ENCODE measurements at regions not wholly inside any gene's neighbourhood (a gene's known extent, or its start where the extent isn't known, plus 50 kb on each side); places are given as distances from the start of the nearest gene placed in this dataset.
"Not testable (repeated sequence)": the region's sequence is repeated elsewhere in the genome, so short reads cannot be mapped to it uniquely, and the experiment has no call there.

DNA sequence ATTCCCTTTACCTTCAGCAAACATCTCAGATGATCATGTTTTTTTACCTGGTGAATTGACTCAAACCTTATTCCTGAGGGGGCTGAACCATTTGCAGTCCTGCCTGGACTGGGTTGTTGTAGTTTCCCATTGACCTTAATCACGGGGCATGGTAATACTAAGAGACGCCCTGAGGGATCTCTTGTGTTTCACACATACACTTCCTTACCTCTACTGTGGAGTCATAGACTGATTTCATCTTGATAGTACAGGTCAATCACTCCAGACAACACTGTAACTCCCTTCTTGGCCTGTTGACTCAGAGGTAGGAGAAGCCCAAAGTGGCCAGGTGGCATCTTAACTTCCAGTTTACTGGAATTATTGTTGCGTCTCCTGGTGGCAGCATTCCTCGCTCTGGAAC is 1064.0 kb upstream of the PCDH10 start:
- no peak for DNase-seq

DNA sequence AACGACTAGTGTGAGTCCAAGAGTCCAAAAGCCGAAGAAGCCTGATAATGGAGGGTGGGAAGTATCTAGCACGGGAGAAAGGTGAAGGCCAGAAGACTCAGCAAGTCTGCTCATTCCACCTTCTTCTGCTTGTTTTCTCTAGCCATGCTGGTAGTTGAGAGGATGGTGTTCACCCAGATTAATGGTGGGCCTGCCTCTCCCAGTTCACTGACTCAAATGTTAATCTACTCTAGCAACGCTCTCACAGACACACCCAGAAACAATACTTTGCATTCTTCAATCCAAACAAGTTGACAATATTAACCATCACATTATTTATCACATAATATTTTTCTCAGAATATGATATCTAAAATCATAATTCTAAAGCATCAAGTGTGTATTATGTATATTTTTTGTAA is 1055.1 kb upstream of the PCDH10 start:
- no peak for DNase-seq

DNA sequence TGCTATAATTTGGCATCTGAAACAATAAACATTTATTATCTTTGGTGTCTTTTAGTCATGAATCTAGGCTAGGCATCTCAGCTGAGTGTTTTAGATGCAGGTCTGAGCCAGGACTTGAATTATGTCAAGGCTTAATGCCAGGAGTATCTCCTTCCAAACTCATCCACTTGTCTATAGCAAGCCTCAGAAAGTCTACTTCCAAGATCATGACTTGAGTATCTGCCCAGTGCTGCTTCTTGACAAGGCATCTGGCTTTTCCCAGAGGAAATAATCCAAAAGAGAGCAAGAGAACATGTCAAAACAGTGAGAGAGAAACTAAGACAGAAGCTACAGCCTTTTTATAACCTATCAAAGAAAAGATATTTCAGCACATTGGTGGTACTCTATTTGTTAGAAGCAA is 1052.1 kb upstream of the PCDH10 start:
- DNase-seq, result no peak

DNA sequence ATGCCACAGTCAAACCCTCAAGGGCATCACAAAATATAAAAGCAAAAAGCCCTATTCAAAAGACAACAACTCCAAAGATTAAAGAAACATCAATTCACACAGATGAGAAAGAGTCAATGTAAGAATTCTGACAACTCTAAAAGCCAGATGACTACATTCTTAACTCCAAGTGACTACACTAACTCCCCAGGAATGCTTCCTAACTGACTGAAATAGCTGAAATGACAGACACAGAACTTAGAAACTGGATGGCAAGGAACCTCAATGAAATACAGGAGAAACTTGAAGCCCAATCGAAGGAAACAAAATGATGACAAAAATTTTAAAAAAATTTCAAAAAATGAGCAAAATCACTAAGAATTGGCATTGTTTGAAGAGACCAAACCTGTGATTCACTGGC is 1047.6 kb upstream of the PCDH10 start:
- DNase-seq, result no peak

DNA sequence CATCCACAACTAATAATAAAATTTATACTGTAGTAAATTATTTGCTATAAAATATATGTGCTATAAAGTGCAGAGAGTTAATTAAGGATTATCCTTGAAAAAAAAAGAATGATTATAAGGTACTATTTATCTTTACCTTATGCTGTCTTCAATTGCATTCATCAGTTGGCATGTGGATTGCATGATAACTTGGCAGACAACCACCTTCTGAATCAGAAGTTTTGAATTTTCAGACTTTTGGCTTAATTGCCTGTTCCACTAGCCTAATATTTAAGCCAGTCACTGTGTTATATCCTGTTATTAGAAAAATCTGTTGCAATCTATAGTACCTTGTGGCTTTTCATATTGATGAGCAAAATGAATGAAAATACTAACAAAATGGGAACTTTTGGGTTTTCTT is 1040.3 kb upstream of the PCDH10 start:
- no peak for DNase-seq

DNA sequence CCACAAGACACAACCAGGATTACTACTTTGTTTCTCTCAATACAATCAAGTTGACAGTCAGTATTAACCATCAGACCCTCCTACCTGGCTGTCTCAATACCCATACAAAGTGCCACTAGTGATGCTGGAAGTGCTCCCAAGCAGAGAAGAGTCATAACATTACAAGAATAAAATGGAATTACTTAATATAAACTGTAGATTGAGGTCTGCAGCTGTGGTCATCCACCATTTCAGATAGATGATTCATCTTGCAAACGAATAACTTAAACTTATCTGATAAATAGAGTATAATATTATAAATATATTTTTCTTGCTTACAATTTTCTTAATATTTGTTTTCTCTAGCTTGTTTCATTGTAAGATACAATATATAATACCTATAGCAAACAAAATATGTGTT is 1034.2 kb upstream of the PCDH10 start:
- no peak for DNase-seq

DNA sequence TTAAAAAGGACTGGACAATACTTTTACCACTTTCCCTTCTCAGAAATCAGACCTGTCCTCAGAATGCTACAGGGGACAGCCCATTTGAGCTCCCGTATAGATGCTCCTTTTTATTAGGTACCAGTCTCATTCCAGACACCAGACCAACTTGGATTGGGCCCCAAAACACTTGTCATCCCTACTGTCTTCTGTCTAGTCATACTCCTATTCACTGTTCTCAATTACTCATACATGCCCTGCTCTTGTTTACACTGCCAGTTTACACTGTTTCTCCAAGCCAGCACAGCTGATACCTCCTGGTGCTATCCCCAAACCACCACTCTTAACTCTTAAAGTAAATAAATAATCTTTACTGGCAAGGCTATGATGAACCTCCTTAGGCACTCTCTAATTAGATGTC is 1026.4 kb upstream of the PCDH10 start:
- not testable (repeated sequence) for DNase-seq

DNA sequence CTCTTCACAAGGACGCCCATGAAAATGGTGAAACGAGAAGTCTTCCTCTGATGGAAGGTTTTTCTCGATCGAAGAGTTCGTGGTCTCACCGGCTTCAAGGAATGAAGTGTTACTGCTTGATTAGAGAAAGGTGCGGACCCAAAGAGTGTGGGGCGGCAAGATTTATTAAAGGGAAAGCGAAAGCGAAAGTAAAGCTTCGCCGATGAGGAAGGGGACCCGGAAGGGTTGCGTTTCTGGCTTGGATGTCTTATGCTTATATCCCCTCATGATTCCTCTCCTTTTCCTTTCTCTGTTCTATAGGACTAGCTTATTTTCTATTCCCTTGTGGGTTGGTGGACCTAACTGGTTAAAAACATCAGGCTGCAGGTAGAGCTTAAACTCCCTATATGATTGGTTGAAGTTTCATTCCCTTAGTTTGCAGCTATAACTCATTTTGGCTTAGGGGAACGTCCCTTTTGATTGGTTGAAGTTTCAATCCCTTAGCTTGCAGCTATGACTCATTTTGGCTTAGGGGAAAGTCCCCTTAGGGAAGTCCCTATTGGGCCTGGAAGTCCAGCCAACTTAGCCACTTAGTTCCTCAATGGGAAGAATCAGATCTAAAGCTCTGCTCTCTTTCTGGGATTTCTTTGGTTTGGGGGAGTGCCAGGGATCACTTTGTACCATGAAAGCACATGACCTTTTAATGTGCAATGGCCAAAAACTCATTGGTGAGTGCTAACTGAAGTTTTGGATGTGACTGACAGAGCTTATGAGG is 1025.0 kb upstream of the PCDH10 start:
- DNase-seq, result no peak

DNA sequence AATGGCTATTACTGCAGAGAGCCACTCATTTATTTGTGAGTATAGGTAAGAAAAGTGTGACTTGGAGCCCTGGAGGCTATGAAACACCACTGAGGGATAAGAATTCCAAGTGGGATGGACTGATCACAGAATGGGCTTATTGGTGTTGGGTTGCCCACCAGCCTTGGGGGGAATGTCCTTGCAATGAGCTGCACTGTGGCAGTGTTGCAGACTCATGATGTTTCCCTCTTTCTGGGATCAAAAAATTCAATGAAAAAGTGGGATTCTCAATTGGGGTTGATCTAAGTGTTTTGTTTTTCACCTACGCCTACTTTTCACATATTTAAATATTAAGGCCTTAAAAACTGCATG is 1024.5 kb upstream of the PCDH10 start:
- no peak for DNase-seq

DNA sequence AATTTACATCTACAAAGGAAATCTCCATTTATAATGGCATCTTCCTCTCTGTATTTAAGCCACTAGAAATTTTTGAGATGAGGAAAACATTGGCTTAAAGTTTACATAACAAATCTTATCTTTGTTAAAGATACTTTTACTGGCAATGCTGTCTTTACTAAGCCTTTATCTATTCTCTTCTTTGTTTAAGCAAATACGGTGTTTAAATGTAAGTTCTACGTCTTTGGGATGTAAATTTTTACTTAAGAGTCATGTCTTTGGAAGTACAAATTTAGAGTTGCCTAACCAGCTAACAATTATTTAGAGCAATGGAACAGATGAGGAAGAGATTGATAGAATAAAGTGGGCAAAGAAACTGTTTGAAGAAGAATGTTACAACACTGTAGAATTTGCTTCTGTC is 1024.0 kb upstream of the PCDH10 start:
- no peak for DNase-seq

DNA sequence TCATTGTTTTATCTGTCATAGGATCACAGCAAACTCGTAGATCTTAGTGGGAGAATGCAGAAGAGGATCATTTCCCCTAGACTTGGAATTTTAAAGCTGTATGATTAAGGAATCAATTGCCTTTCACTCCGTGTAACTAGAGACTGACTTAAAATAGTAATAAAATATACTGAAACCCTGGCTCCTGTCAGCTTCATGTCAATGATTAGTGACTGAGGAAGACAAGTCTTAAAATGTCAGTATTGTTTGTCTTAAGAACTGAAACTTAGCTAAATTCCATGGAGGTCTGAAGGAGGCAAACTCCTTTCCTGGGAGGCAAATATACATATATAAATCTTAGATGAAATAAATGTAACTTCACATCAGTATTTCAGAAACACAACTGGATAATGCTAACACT is 1016.7 kb upstream of the PCDH10 start:
- peak; percentile 7 for DNase-seq

DNA sequence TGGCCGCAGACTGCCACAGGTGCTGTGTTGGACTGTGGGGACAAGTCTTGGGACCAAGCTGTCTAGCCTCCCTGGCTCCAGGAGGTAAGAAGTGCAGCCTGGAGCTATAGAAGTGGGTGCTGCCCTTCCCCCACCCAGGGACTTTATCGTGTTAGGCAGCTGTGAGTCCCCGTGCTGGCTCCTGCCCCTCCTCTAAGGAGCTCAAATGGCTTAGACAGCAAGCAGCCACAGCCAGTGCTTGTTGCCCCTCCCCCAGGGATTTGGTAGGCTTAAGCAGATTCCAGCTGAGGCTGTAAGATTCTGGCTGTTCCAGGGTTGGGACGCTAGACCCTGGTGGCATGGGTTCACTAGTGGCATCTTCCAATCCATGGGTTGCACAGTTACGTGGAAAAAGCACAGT is 979.4 kb upstream of the PCDH10 start:
- DNase-seq, result no peak

DNA sequence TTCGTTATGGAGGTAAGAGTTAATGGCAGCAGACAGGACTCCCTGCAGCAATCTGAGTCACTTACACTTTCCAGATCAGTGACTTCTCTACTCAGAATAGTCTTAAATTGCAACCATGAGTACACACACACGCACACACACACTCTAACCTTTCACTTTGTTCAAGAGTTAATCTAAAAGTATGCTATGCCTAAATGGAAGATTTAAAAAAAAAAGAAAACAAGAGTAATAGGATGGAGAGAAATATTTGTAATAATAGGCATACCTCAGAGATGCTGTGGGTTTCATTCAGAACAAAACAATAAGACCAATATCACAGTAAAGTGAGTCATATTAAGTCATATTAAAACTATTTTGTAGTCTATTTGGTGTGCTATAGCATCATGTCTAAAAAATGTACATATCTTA is 969.1 kb upstream of the PCDH10 start:
- no peak for DNase-seq

DNA sequence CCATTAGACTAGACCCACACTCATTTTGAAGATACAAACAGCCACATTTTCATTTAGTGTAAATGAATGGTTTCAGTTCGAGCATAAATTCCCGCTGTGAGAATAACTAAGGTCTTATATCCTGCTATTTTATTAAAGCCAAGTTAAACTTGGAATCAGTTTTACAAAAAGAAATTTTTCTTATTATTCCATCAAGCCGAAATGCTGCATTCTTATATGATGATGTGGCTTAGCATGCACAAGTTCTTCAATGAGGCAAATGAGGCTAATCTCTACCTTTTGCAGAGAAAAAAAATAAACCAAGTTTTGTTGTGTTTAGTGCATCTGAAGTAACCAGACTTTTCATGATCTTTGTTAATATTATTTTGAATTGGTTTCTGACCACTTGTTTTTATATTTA is 953.9 kb upstream of the PCDH10 start:
- DNase-seq, result no peak

DNA sequence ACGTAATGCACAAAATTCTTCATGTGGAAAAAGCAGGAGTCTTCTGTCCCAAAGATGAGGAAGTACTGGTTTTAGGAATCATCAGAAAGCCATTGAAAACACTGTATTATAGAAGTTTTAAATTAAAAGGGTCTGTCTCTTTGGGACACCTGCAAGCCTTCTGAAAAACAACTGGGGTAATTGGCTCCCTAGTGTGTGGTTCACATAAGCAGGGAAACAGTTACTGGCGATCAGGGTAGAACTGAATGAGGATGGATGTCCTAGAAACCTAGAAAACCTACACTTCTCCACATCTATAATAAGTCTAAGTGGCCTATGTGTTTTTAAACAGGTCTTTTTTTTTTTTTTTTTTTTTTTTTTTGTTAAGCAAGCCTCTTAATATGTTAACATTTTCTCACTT is 945.5 kb upstream of the PCDH10 start:
- DNase-seq, result no peak

DNA sequence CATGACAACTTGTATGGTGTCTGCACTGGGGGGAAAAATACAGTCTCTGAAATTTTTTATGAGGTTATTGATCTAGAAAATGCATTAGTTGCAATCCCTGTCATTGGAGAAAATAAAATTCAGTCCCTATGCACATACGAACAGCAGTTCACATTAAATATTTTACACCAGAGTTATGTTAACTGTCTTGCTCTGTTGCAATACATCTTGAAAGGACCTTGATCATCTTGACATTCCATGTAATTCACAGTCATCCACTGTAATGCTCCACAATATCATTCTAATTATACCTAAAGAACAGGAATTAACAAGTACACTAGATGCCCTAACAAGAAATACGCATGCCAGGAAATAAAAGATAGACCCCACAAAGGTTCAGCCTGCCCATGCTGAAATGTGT is 934.6 kb upstream of the PCDH10 start:
- no peak for DNase-seq

DNA sequence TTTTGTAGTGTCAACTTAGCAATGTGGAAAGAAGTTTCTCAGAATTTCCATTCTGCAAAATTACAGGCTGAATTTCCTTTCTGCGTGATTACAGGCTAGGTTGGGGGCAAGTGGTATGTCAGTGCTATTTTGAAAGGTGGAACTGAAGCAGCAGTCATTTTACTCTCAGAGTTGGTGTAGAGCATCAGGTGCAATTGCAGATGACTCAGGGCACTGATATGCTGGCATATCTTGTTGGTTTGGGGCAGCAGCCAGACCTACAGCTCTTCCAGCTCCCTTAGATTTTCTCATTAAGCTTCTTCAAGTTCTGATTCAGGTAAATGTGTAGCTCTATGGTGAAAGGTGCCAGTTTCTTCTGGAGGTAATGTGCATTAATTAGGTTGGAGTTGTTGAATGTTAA is 930.7 kb upstream of the PCDH10 start:
- no peak for DNase-seq

DNA sequence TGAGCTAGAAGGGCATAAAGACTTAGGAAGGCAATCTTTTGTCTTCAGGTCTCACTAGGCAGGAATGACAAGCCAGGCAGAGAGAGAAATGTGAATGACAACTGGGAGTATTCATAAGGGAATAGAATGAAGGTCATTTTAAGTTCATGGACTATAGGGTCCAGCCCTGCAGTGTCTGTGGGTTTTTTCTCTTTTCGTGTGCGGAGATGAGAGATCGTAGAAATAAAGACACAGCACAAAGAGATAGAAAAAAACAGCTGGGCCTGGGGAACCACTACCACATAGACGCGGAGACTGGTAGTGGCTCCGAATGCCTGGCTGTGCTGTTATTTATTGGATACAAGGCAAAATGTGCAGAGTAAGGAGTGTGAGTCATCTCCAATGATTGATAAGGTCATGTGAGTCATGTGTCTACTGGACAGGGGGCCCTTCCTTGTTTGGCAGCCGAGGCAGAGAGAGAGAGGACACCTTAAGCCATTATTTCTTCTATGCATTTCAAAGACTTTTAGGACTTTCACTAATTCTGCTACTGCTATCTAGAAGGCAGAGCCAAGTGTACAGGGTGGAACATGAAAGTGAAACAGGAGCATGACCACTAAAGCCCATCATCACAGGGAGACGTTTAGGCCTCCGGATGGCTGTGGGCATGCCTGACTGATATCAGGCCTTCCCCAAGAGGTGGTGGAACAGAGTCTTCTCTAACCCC is 921.8 kb upstream of the PCDH10 start:
- DNase-seq, result no peak

DNA sequence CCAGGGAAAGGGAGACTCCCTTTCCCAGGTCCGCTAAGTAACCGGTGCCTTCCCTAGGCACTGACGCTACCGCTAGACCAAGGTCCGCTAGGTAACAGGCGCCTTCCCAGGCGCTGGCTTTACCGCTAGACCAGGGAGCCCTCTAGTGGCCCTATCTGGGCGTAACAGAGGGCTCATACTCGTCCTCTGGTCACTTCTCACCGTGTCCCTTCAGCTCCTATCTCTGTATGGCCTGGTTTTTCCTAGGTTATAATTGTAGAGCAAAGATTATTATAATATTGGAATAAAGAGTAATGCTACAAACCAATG is 921.3 kb upstream of the PCDH10 start:
- DNase-seq, result not testable (repeated sequence)

DNA sequence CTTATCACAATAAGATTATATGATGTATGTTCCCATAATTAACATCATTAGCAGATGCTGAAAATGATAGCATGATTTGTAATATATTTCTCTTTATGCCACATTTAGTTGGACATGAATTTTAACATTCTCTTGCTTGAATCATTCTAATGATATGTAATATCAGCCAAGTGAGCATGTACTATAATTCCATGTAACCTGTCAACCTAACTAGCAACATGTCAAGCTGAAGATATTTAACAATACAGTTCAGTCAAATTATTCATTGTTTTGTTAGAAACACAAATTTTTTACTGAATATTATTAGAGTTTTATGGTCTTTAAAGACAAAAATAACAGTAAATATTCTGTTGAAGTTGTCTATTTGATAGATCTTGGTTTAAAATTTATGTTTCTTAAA is 920.4 kb upstream of the PCDH10 start:
- DNase-seq, result no peak

DNA sequence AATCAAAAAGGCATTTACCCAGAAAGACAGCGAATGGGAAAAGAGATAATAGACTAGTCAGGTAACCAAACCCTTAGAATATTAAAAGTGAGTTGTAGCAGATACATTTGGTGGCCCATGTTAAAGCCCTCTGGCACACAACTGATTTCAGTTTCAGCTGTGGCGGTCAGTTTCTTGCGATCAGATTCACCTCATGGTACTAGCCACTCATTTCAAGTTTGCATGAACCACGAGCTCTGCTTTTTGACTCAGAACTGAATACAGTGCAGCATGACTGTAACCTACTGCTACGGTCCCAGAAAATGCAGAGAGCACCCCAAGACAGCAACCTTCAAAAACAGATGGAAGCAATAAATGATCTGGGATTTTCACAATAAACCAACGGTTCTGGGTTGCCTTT is 919.1 kb upstream of the PCDH10 start:
- no peak for DNase-seq

DNA sequence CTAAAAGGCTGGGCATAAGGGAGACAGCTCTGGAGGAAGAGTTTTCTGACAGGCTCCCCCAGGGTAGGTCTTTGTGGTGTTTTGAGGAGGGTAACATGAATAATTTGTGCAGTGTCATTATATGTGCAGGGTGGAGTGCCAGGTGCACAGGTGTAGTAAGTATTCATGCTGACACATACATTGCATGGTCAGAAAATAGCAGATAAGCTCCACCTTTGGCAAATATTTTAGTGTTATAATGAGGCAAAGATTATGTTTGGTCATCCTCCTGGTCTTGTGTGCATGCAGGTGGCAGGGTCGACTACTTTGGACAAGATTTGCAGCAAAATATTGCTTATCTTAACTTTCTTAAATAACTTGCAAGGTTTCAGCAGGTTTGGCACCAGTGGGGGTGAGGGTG is 910.4 kb upstream of the PCDH10 start:
- no peak for DNase-seq

DNA sequence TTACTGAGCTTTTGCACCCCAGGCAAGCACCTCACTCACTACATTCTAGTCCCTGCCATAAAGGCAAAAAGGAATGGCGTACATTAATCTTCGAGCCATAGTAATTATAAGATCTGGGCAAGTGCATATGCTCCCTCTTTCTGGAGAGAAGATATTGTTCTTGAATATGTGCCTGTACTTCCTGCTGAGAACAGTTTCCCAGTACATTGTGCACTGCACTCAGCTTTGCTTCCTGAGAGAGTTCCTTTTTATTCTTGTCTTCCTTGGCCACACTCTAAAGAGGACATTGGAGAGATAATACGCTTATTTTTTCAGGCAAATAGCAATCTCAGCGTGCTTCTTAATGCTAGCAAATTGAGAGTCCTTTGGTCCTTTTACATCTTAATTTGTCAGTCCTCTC is 909.0 kb upstream of the PCDH10 start:
- DNase-seq, result no peak

DNA sequence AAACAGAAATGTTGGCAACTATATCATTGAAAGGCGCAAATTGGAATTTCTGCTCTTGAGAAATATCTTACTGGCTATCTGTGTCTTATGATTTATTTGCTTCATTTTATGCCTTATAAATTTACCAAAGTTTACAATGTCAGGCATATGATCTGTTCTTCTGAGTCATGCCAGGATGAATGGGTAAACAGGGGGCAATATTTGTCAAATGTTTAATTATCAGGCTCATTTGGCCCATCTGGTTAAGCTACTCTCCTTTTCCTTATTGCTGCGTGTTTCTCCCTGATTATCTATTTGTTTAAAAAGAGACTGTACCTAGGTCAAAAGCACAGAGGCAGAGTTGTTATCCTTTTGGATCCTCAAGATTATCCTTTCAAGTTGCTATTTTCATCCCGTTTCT is 903.8 kb upstream of the PCDH10 start:
- no peak for DNase-seq
